ENCODE measurements at regions not wholly inside any gene's neighbourhood (a gene's known extent, or its start where the extent isn't known, plus 50 kb on each side); places are given as distances from the start of the nearest gene placed in this dataset.

DNA sequence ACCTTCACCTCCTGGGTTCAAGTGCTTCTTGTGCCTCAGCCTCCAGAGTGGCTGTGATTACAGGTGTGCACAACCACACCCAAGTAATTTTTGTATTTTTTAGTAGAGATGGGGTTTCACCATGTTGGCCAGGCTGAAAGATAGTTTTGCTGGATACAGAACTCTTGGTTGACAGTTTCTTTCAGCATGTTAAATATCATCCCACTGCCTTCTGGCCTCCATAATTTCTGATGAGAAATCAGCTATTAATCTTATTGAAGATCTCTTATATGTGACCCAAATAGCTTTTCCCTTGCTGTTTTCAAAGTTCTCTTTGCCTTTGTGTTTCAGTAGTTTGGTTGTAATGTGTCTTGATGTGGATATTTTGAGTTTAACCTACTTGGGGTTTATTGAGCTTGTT is 50.3 kb upstream of the BRD7 start:
- no peak for DNase-seq (ENCODE audit: low read depth)

All from LHCN-M2 (cell line).